ENCODE measurements at regions not wholly inside any gene's neighbourhood (a gene's known extent, or its start where the extent isn't known, plus 50 kb on each side); places are given as distances from the start of the nearest gene placed in this dataset.

GRCh38 chr11:70528046-70528793 lies 129.9 kb downstream of the CTTN start:
- TF ChIP-seq POLR2A (IDR thresholded peaks at IDR 0.05; ENCODE audit: low read length) (no peak), GATA1 (IDR thresholded peaks at IDR 0.05; ENCODE audit: low read depth, low read length) (no peak)

Data from erythroblast (primary cell).